Astrocyte of the cerebellum (primary cell): ENCODE measurements at regions not wholly inside any gene's neighbourhood (a gene's known extent, or its start where the extent isn't known, plus 50 kb on each side); places are given as distances from the start of the nearest gene placed in this dataset.

Source experiments
- DNase-seq: peaks from one replicate; pipeline ENCODE4 v3.0.0-alpha.2; 2011; ENCODE audit warnings: low read depth
- H3K4me3 ChIP-seq: 2 replicates; pipeline ENCODE4 v1.5.1; 2011; ENCODE audit warnings: mild to moderate bottlenecking, low read depth, low read length, moderate library complexity
- CTCF ChIP-seq: IDR thresholded peaks from 2 replicates; pipeline ENCODE4 v1.5.1; 2012; ENCODE audit warnings: low read length, low read depth, moderate library complexity, mild to moderate bottlenecking; ENCODE audit errors: missing control alignments
- in situ Hi-C: cut with HindIII; loops from 2 replicates; pipeline ENCODE4 v1.10.0; 2017; ENCODE audit warnings: low sequenced_read_pairs

- in situ Hi-C loops, result no loop called here
- no peak for TF ChIP-seq CTCF
- no peak for DNase-seq
- H3K4me3 ChIP-seq, result no peak overlapping the region
Measured at GRCh38 chr2:8224347-8225190, 457.3 kb upstream of the ID2 start.

- no peak overlapping the region for H3K4me3 ChIP-seq
- in situ Hi-C loops, result no loop called here
- TF ChIP-seq CTCF, result no peak
- no peak for DNase-seq
Measured at GRCh38 chr2:8225266-8225665, 456.6 kb upstream of the ID2 start.

GRCh38 chr2:8225798-8226197 is 456.1 kb upstream of the ID2 start:
- no peak for DNase-seq
- no peak for TF ChIP-seq CTCF
- in situ Hi-C loops, result no loop called here
- H3K4me3 ChIP-seq, result no peak overlapping the region

- peak; percentile 59 for DNase-seq
- in situ Hi-C loops, result no loop called here
- TF ChIP-seq CTCF, result no peak
- no peak overlapping the region for H3K4me3 ChIP-seq
Measured at GRCh38 chr2:8229546-8229986, 452.3 kb upstream of the ID2 start.

GRCh38 chr2:8230466-8230865 is 451.4 kb upstream of the ID2 start:
- no peak overlapping the region for H3K4me3 ChIP-seq
- no peak for TF ChIP-seq CTCF
- no peak for DNase-seq
- in situ Hi-C loops, result no loop called here

- H3K4me3 ChIP-seq, result no peak overlapping the region
- in situ Hi-C loops, result no loop called here
- no peak for TF ChIP-seq CTCF
- DNase-seq, result no peak
Measured at GRCh38 chr2:8231902-8232301, 450.0 kb upstream of the ID2 start.
